SKM-1 (cell line): ENCODE measurements at regions not wholly inside any gene's neighbourhood (a gene's known extent, or its start where the extent isn't known, plus 50 kb on each side); places are given as distances from the start of the nearest gene placed in this dataset.

Experiments used
- DNase-seq: peaks from one replicate; lab custom pipeline; 2025; ENCODE audit not compliant: unreplicated experiment; lab: John Stamatoyannopoulos, UW

DNA sequence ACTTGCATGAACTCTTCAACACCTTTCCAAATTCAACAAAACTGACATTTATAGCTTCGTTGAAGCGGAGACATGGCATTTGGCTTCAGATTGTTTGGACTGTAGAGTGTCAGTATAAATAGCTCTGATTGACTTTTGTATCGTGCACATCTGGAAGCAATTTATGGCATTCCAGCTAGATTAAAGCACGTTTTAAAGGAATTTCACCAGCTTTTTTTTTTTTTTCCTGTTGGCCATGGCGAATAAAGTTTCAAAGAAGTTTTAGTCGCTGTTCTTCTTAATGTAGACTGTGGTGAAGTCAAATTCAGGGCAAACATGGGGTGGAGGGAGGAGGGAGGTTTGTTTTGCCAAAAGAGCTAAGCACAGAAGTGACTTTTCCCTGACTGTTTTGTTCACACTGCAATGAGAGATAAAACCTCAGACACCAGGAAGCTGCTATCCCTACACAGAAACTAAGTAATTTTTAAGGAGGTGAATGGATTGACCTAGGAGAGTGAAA is 391.0 kb upstream of the RARB start:
- DNase-seq: no peak

DNA sequence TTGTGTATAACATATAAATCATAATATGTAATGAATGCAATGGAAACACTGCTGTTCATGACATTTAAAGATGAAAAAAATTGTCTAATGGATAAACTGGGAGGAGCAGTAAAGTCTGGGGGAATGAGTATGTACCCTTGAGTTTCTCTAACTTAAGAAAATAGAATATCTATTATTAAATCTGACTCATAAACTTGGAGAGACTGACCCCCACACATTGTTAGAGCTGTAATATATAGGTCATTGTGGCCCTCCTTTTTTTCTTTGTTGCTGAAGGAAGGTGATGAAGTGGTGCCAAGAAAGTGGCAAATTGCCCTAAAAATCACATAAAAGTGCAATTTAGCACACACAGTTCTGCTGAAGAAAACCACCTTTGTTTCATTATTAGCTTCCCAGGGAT is 389.8 kb upstream of the RARB start:
- no peak for DNase-seq

GRCh38 chr3:25038922-25039321 is 389.1 kb upstream of the RARB start:
- no peak for DNase-seq

- DNase-seq: no peak
These were observed 387.3 kb upstream of the RARB start for GRCh38 chr3:25040748-25041147.

- DNase-seq: no peak
These were observed 386.0 kb upstream of the RARB start for GRCh38 chr3:25041871-25042584.

- no peak for DNase-seq
These were observed 384.9 kb upstream of the RARB start for GRCh38 chr3:25043177-25043576.

- DNase-seq: no peak
These were observed 384.3 kb upstream of the RARB start for GRCh38 chr3:25043749-25044148.

- no peak for DNase-seq
These were observed 383.0 kb upstream of the RARB start for GRCh38 chr3:25044762-25045710.

DNA sequence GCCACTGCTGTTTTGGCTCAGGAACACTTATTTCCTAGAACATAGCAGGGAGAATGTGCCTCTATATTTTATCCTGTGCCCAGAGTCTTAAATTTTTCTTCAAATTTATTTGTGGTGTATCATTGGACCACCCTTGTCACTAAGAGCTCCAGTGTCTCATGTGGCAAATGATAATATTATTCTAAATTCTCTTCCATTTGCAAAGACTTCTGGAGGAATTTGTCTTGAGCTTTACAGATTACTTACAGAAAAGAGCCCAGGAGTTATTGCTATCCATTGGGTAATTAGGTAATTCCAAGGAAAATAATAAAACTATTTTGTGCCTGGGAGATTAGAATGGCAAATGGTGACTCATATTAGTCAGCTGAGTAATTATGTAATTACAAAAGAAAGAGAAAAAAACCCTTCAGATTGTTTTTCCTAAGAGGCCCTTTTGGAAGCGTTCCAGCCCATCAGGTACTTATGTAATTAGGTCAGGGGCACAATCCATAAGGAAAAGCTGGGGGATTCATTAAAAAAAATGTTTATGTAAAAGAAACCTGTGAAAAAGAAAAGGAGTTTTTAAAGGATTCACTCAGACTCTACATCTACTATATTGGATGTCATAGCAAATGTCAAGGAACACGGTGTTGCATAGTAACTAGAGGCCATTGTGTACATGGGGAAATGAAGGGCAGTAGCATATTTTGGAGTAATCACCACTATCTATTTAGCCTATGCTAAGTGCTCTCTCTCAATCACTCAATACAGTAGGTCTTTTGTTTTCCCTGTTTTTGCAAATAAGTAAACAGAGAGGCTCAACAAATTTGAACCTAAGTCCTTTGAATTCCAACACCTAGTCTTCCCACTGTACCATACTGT is 380.9 kb upstream of the RARB start:
- no peak for DNase-seq

DNA sequence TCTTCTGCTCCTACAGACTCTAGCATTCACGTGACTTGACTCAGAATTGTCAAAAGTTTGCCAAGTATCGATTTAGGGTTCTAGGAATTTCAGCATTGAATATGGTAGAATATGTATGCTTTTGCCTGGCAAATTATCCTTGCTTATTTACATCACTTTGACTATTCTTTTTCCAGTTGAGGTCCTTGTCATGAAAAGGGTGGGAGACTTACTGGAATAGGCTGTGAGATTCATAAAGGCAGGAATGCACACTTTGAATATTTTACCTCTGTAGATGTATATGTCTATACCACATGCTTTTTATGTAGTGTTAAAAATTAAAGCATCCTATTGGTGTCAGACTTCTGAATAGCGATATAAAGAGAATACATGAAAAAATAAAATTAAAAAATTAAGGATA is 378.8 kb upstream of the RARB start:
- no peak for DNase-seq

DNA sequence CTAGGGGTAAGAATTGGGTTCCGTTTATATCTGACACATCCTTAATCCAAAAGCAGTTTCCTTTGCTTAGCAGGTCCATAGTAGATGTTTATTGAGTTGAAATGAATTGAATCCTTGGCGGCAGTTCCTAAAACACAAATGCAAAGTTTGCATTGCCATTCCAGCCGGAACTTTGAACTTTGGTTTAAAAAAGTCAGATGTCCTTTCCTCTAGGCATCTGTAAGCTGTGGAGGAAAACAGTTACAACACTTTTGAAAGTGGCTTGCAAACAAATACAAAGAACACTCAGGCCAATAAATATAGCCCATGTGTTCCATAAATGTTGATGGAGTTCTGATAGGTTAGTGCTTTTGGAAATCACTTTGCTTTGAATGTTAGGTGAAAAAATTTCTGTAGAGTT is 374.7 kb upstream of the RARB start:
- DNase-seq: no peak

GRCh38 chr3:25056036-25056755 is 371.9 kb upstream of the RARB start:
- DNase-seq: no peak

GRCh38 chr3:25056803-25057351 is 371.2 kb upstream of the RARB start:
- DNase-seq: no peak

DNA sequence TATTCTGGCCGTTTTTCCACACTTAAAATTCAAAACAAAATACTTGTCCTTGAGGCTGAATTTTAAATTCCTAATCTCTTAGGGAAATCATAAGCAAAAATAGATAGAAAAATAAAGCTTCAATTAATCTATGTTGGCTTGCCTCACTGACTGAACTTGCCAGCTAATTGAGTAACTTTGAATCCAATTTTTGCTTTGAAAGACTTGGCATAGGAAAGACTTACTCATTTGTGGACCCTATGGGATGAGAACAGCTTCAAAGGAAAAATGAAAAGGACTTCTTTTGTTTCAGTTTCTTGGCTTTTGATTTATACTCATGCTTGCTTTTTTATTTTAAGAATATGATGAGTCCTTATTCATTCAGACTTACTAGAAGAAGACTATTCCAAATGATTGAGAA is 370.7 kb upstream of the RARB start:
- no peak for DNase-seq

- DNase-seq: no peak
These were observed 363.4 kb upstream of the RARB start for GRCh38 chr3:25064681-25065080.

DNA sequence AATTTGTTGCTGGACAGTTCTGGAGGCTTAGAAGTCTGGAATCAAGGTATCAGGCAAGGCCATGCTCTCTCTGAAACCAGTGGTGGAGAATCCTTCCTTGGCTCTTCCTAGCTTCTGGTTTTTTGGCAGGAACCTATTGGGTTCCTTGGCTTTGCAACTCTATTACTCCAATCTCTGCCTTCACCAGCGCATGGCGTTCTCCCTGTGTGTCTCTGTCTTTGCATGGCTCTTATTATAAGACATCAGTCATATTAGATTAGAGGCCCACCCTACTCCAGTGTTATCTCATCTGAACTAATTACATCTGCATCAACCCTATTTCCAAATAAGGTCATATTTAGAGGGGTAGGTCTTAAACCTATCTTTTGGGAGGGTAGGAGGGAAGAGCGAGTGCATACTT is 358.1 kb upstream of the RARB start:
- no peak for DNase-seq

- DNase-seq: no peak
These were observed 356.2 kb upstream of the RARB start for GRCh38 chr3:25071846-25072245.

GRCh38 chr3:25073423-25073822 is 354.6 kb upstream of the RARB start:
- no peak for DNase-seq

DNA sequence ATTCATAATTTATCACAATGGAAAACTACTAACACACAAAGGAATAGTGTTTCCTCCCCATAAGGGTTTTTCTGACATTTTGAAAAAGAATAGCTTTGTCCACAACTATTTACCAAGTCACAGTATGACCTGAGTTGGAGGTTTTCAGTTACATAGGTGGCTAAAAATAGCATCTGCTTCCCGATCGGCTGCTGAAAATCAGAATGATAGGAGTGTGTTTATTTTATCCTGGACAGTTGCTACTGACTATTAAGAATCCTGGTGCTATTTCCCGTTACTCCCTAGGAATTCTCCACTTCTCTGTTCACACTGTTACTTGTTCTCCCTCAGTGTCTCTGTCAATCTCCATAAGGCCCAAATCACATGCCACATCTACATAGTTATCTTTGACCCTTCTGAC is 353.9 kb upstream of the RARB start:
- DNase-seq: no peak

GRCh38 chr3:25080461-25080860 is 347.6 kb upstream of the RARB start:
- DNase-seq: no peak
